Liver (tissue), 7 donors: ENCODE measurements at regions not wholly inside any gene's neighbourhood (a gene's known extent, or its start where the extent isn't known, plus 50 kb on each side); places are given as distances from the start of the nearest gene placed in this dataset.

Experiments used
- DNase-seq: peaks from one replicate; pipeline ENCODE4 v3.0.0-alpha.2; 2017; ENCODE audit warnings: low spot score
- H3K27ac ChIP-seq, 2 donors: one replicate each; pipeline ENCODE4 v1.7.0; 2013; ENCODE audit warnings: inconsistent platforms in 2 of 2, low read length in 2 of 2, control low read depth in 1 of 2, low read depth in 1 of 2, mild to moderate bottlenecking in 1 of 2
- H3K27me3 ChIP-seq, 4 donors: one replicate each; pipeline versions ENCODE4 v1.6.1 to v1.7.0; 2013; ENCODE audit warnings: low read length in 3 of 4, inconsistent platforms in 1 of 4, mild to moderate bottlenecking in 1 of 4, moderate library complexity in 1 of 4; ENCODE audit not compliant: control insufficient read depth in 4 of 4, insufficient read depth in 4 of 4
- H3K36me3 ChIP-seq, 4 donors: one replicate each; pipeline versions ENCODE4 v1.6.1 to v1.7.0; 2013; ENCODE audit warnings: low read length in 3 of 4, mild to moderate bottlenecking in 3 of 4, low read depth in 1 of 4, moderate library complexity in 1 of 4; ENCODE audit not compliant: control insufficient read depth in 4 of 4, insufficient read depth in 3 of 4
- H3K4me1 ChIP-seq, 4 donors: one replicate each; pipeline versions ENCODE4 v1.6.1 to v1.7.0; 2013; ENCODE audit warnings: low read length in 3 of 4, mild to moderate bottlenecking in 3 of 4, moderate library complexity in 1 of 4; ENCODE audit not compliant: control insufficient read depth in 4 of 4, insufficient read depth in 4 of 4
- H3K4me3 ChIP-seq, 3 donors: one replicate each; pipeline versions ENCODE4 v1.6.1 to v1.7.0; 2013; ENCODE audit warnings: low read length in 3 of 3, control low read depth in 1 of 3, low read depth in 1 of 3, mild to moderate bottlenecking in 1 of 3
- H3K9ac ChIP-seq, 2 donors: one replicate each; pipeline ENCODE4 v1.7.0; 2013; ENCODE audit warnings: low read length in 2 of 2, mild to moderate bottlenecking in 2 of 2, moderate library complexity in 2 of 2, control low read depth in 1 of 2, low read depth in 1 of 2
- H3K9me3 ChIP-seq, 4 donors: one replicate each; pipeline versions ENCODE4 v1.6.1 to v1.7.0; 2013; ENCODE audit warnings: low read length in 3 of 4; ENCODE audit not compliant: control insufficient read depth in 4 of 4
- ATF3 ChIP-seq: IDR thresholded peaks from 2 replicates; pipeline ENCODE4 v1.6.1; 2016; ENCODE audit warnings: antibody characterized with exemption
- FOXA1 ChIP-seq: IDR thresholded peaks from 2 replicates; pipeline ENCODE4 v1.6.1; 2016; ENCODE audit warnings: antibody characterized with exemption
- FOXA2 ChIP-seq: IDR thresholded peaks from 2 replicates; pipeline ENCODE4 v1.6.1; 2016; ENCODE audit warnings: antibody characterized with exemption
- HNF4A ChIP-seq, 2 donors: conservative IDR thresholded peaks; 2 replicates each; pipeline ENCODE4 v1.6.1; 2016; ENCODE audit warnings: antibody characterized with exemption in 2 of 2, mild to moderate bottlenecking in 2 of 2
- JUND ChIP-seq, 2 donors: IDR thresholded peaks; 2 replicates each; pipeline ENCODE4 v1.6.1; 2016; ENCODE audit warnings: antibody characterized with exemption in 2 of 2
- MAX ChIP-seq: IDR thresholded peaks from 2 replicates; pipeline ENCODE4 v1.6.1; 2016; ENCODE audit warnings: antibody characterized with exemption
- NR2F2 ChIP-seq: IDR thresholded peaks from 2 replicates; pipeline ENCODE4 v1.6.1; 2016; ENCODE audit warnings: antibody characterized with exemption
- RAD21 ChIP-seq, 2 donors: IDR thresholded peaks; 2 replicates each; pipeline ENCODE4 v1.6.1; 2016; ENCODE audit warnings: antibody characterized with exemption in 2 of 2, mild to moderate bottlenecking in 2 of 2
- REST ChIP-seq: IDR thresholded peaks from 2 replicates; pipeline ENCODE4 v1.6.1; 2016; ENCODE audit warnings: antibody characterized with exemption, mild to moderate bottlenecking
- SP1 ChIP-seq: IDR thresholded peaks from 2 replicates; pipeline ENCODE4 v1.6.1; 2018; ENCODE audit warnings: antibody characterized with exemption, mild to moderate bottlenecking
- WGBS: extraction: QIAGEN DNeasy Blood & Tissue Kit; methylation state at CpG from one replicate; pipeline ENCODE4 v1.1.7; 2013; 5-methylcytosine and 5-hydroxymethylcytosine counted together
- donor health status: healthy.
- donor health status: healthy.
- donor health status: healthy.
- donor health status: healthy.

GRCh38 chr21:35504951-35505466 is 455.9 kb upstream of the RUNX1 start (continued):
- no peak for TF ChIP-seq REST

GRCh38 chr21:35504277-35504676 is 455.2 kb upstream of the RUNX1 start:
- Histone ChIP-seq H3K36me3 (no peaks in the 10 kb centered on the region), H3K27ac (no peak overlapping the region), H3K4me1 (no peaks in the 10 kb centered on the region), H3K27me3 (peaks cover 0 to 14% (median 2%) of the 10 kb centered on the region in 4 donors), H3K4me3 (no peak overlapping the region), H3K9ac (no peak overlapping the region), H3K9me3 (no peaks in the 10 kb centered on the region)
- DNase-seq, result no peak
- TF ChIP-seq HNF4A (conservative IDR thresholded peaks at IDR 0.05) (no peak), FOXA2 (no peak)
- 46% methylated on average over 6 of the region's 6 CpGs for WGBS

GRCh38 chr21:35503671-35504070 is 454.6 kb upstream of the RUNX1 start:
- 33% methylated on average over 5 of the region's 5 CpGs for WGBS
- H3K36me3 ChIP-seq, result no peaks in the 10 kb centered on the region
- H3K9me3 ChIP-seq, result no peaks in the 10 kb centered on the region
- no peak overlapping the region for H3K4me3 ChIP-seq
- no peak overlapping the region for H3K27ac ChIP-seq
- no peak for DNase-seq
- TF ChIP-seq REST (no peak), ATF3 (no peak), JUND (IDR thresholded peaks at IDR 0.05) (no peak), SP1 (no peak), FOXA1 (no peak), FOXA2 (no peak), MAX (no peak), NR2F2 (no peak), RAD21 (IDR thresholded peaks at IDR 0.05) (no peak)
- H3K4me1 ChIP-seq, result no peaks in the 10 kb centered on the region
- H3K9ac ChIP-seq, result no peak overlapping the region
- peaks cover 0 to 11% (median 2%) of the 10 kb centered on the region in 4 donors for H3K27me3 ChIP-seq
